NCI-H226 (cell line): ENCODE measurements at regions not wholly inside any gene's neighbourhood (a gene's known extent, or its start where the extent isn't known, plus 50 kb on each side); places are given as distances from the start of the nearest gene placed in this dataset.

ENCODE experiments used
- DNase-seq: peaks from one replicate; pipeline ENCODE4 v3.0.0-alpha.2; 2015

DNA sequence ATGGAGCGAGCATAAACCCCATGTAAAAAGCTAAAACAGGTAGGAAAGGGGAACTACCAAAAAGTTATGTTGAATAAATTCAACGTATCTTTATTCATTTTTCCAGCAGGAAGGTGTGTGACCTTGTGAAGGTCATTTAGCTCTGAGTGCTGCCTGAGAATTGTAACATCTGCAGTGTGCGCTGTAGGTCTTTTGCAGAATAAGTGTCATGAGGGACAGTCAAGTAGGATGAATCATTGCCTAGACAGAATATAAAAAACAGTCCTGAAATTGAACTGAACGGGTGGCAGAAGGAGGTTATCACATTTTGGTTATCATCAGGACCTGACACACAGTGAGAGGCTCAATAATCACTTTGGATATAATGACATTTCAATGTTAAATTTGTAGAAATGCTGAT lies 334.8 kb upstream of the NOVA1 start:
- no peak for DNase-seq

DNA sequence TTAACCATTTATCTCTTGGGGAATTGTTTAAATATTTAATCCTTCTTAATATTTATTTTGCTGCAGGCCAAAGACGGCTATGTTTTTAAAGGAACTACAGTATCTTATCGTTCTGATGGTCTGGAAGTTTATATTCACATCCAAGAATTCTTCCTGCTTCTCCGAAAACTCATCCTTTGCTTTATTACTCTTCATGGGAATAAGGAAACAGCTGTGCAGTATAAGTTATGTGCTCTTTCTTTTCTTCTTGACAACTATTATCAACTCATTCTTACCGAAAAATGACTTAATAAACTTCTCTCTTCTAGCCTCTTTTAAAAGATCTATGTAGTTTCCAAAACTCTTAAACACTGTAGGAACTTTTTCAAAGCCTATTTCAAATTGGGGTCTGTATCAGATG lies 335.6 kb upstream of the NOVA1 start:
- no peak for DNase-seq

DNA sequence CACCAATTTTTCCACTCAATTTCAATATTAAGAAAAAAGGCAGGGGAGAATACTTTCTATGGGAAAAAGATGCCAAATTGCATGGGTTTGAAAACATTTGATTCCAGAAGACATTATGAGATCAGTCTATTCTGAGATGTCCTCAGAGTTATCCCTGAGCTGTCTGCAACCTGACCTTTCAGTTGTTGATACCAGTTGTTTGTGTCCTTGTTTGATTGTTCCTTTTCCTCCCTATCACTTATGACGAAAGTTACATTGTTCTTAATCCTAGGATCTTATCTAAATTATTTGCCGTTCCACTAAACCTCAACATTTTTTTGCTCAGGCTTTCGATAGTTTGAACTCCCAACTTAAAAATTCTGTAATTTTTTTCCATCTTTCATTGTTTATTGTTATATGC lies 336.3 kb upstream of the NOVA1 start:
- no peak for DNase-seq

DNA sequence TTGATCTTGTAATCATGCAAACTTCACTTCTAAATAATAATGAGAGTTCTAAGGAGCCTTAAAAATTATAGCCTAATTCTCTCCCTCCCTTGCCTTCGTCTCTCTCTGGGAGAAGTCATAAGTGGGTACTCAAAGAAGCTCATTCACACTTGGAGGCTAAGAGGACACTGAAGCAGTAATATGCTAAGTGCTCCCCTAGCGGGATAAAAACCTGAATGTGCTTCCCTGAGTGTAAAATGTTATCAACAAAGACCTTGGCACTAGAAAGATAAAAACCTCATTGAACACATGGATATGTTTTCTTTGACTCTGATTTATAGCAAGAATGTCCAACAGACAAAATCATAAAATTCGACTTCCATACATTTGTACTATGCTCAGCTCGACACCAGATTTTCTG lies 337.9 kb upstream of the NOVA1 start:
- DNase-seq: no peak

DNA sequence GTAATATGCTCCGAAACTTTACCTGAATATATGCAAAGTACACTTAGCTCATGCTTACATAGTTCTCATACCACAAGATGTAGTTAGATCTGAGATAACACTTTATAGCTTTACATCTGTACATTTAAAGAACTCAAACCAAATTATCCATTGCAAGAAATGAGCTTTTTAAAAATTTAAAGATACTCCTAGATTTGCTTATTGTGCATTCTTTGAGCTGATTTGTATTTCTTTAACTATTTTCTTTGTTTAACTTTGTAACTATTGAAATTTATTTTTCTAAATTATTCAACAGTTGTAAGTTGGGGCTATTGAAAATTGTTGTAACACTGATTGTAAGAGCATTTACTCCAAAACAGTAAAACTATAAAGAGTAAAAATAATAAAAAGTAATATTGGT lies 340.2 kb upstream of the NOVA1 start:
- no peak for DNase-seq

DNA sequence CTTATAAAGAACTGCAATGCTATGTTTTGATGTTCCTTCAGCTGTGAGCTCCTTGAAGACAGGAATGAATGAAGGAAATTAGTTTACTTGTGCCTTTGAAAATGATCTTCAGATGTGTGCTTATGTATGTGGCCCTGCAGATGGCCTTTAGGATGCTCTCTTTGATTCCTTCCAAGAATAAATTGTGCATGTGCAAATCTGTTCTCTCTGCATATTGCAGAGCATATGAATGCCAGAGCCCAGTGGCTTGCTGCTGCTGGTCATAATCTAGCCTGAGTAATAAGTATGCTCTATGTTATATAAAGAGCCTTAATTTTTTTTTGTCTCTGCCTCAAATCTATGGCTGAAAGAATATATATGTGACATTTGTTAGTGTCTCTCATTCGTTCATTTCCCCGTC lies 341.9 kb upstream of the NOVA1 start:
- DNase-seq: no peak

DNA sequence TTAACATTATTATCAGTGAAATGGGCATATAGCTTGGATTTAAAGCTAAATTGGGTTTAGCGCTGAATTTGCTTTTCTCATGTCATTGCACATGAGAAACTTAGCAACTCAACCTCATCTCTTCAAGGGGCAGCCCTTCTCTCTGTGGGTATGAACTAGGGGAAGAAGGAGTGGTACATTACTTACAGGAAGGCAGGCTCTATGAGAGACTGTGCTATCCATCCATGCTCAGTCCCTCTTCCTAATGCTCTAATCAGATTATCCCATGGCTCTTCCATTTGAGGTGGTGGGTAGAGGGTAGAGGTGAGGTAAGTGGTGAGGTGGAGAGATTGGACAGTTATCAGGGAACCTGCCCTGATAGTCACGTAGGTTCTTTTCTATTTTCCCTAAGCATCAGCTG lies 343.7 kb upstream of the NOVA1 start:
- DNase-seq: no peak

DNA sequence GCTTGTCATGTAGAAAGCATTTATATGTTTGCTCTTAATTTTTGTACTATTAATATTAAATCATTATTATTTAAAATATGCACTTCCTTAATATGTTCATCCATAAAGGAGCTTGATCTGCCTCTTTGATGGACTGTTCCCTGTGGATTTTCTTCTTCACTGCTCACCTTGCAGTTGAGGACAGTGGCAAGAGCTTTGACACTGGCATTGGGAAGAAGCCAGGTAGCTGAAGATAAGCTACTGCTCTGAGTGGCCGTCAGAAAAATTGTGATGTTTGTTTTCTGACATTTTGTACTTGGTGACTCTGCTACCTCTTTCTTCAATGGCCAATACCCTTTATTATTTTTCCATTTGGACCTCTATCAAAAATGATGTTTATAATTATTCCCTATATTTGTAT lies 349.4 kb upstream of the NOVA1 start:
- no peak for DNase-seq

DNA sequence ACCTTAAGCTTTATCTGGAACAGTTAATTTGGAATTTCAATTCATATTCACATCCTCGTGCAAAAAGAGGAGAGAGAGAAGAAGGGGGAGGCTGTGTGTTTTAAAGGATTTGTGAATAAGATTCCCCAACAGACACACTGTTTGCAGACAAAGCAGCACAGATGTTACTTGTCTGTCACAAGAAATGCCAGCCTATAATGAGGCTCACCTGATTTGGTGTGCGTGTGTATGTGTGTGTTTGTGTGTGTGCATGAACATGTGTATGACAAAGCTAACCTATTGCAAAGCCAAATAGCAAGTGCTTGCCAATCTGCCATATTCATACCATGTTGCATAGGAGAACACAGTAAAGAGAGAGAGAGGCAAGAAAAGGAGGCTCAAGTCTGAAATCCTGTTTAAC lies 361.6 kb upstream of the NOVA1 start:
- DNase-seq: no peak

DNA sequence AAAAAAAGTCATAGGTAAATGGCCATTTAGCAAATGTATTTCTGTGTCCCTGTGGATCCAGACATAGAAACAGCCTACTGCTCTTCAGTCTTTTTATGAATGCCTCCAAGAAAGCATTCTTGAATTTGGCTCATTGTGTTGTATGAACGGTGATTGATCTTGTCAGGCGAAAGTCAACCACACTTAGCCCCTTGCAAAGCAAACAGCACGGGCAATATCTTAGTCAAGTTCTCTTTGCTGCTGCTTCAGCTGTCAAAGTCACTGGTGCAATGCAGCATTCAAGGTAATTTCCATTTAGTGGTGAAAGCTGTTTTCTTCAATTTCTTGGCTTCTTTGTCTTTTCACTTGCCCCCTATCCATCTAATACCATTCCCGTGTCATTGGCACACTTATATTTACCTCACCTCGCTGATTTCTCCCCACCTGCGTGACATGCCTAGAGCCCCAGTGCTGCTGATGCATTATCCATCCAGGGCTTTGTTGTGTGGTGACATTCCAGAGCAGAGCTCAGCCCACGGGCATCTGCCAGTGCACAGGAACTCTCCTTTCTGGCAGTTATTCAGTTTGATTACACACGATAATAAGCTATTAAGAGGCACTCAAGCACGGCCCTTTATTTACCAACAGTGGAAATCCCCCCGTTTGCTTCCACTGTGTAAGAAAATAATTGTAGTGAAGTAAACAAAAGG lies 362.3 kb upstream of the NOVA1 start:
- no peak for DNase-seq

DNA sequence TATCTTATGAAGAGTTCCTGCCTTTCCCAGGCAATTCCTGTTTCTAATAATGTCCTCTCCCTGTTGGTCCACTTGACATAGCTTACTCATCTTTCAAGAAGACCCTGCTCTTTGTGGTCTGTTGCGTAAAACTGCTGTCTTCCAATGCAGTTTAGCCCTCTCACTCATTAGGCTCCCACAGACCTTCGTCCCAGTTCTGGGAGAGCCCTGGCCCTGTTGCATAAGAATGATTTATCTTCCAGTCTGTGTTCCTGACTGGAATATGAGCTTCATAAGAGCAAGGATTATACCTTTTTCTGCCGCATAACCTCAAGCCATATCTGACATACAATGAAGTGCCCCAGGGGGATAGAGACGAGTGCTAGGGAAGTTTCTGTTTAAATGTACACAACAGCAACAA lies 365.9 kb upstream of the NOVA1 start:
- peak; percentile 24 for DNase-seq

DNA sequence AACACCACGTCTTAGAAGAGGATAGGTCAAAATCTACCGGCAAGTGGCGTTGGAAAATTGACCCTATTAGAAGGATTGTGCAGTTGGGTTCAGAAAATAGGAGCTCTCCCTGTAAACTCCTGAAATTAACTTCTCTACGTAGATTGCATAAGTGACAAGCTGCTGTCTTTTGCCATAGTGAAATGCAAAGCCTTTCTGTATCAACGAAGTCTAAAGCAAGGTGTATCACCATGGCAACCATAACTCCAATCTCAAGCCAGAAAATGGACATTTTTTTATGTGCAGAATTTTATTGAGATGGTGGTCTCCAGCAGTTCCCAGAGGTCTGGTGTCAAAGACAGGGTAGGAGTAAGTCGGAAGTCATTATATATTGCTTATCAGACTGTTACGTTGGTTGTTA lies 367.7 kb upstream of the NOVA1 start:
- DNase-seq: no peak

DNA sequence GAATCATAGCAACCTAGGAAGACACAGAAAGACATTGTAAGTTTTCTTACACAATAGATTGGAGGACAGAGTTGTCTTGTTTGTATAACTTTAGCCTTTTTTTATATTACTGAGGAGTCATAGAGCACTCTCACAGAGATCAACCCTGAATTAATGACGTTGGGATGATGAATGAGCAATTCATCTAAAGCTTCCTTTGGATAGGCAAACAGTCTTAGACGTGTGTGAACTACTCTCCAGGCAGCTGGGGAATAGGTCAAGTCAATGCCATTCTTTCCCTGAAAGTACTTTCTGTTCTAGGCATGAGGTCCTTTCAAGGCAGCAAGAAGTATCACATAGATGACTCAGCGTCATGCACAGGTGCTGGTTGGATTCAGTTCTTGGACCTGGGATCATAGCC lies 369.1 kb upstream of the NOVA1 start:
- no peak for DNase-seq

DNA sequence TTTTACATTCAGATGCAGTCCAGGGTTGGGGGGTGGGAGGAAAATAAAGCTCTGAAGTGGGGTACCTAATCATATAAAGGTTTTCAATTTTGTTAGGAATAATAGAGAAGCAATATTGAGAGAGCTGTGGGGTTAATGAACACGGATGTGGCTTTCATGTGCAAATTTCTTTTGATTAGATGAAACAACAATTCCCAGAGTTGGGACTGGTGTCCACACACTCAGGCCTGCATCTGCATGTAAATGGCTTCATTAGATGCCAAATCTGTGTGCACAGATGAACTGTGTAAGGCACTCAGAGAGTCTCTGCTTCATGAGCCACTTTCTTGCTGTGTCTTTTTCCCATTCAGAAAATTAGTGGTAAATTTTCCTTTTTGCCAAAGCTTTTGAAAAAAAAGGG lies 377.1 kb upstream of the NOVA1 start:
- DNase-seq: no peak

DNA sequence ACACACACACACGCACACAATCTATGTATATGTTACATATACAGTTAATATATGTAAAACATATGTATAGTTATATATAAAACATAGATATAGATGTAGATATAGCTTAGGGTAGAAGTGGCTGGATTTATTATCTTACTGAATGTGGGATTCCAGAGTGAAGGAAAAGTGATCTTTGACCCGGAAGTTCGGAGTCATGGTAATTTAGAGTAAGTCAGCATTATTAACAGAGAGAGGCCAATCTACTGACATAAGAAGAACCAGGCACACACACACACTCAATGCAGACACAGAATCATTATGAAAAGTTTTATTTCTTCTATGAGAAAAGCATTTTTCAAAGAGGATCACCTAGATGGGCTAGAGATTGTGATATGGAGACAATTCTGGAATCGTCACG lies 384.2 kb upstream of the NOVA1 start:
- no peak for DNase-seq

DNA sequence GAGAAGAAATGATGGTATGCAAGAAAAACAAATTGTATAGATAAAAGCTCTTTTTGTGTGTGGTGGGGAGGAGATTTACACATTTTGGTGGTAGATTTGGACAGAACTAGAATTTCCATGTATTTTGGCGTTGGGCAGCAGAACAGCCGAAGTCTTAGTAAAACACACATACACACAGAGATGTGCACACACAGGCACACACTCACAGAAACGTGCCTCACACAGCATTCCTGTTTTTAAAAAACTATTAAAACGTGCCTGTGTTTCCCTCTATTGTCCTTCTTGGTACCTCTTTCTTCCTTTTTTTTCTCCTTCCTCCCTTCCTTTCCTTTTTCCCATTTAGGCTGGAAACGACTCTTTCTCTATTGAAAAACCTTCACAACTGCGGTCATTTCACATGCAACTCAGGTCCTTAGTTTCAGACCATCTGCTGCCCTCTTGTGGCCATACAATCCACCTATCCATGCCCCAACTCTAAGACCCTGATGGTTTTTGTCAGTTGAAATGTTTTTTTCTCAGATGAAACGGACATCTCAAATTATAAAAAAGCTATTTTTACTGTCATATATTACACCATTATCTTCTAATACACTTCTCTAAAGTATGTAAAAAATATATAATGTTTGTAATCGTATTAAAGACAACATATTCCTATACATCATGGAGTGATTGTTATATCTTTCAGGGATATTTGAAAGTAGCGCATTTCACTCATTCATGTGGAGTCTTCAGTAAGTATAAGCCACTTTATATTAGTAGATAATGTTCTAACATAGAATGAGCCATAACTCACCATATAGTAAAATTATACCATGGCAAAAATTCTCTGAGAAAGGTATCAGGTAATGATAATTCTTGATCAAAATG lies 386.7 kb upstream of the NOVA1 start:
- DNase-seq: peak; percentile 26

DNA sequence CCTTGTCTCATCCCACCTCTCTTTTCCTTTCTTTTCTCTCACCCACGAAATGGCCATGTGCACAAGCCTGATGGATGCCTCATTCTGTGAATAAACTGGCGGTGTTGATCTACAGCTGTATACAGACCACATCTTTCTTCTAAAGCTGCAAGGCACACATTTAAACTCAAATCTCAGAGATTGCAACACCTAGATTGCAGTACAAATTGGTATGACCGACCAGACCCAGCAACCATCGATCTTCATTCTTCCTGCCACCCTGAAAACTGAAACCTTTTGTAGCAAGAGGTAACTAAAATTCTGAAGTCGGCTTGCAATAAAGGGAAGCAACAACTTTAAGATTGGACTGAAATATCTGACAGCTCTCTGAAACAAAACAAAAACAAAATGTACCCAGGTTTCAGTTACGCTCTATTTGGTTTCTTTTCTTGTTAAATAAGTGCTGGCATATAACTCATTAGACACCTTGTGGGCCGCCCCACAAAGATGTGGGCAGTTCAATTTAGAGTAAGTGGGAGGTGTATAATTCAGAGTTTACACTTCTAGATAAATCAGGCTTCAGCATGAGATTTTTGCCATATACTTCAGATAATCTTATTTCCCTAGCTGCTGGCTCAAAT lies 390.0 kb upstream of the NOVA1 start:
- no peak for DNase-seq

DNA sequence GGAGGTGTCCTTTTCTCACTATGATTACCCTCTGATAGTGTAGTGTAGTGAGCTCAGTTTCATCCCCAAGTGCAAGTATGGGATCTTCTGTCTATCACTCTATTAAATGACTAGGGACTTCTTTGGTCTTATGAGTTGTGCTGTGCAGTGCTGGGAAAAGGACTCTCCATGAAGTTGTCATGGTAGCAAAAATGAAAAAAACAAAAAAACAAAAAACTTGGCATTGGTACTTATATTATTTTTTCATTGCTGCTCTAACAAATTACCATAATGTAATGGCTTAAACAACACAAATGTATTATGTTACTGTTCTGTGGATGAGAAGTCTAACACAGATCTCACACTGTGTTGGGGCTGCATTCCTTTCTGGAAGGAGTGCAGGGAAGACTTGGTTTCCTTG lies 393.1 kb upstream of the NOVA1 start:
- no peak for DNase-seq

DNA sequence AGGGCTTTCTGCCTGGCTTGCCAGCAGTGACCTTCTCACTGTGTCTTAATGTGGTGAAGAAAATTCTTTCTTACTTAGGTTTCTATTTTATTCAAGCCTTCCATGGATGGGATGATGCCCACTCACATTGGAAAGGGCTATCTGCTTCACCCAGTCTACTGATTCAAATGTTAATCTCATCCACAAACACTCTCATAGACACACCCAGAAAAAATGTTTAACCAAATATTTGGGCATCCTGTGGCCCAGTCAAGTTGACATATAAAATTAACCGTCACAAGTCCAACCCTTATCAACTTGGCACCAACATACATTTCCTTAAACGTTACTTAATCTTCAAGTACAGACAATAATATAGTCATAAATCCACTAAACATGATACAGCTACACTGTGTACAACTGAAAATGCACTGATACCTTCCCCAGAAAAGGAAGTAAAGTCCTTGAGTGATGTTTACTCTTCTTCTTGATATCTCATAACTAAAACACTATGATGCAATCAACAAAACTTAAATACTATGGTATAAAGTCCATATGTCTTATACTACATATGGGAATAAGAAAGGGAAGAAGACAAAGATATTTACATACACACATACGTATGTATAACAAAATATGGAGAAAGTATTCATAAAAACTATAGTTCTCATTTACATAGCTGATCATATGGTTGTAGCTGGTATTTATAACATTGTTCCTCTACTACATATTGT lies 394.7 kb upstream of the NOVA1 start:
- DNase-seq: no peak

DNA sequence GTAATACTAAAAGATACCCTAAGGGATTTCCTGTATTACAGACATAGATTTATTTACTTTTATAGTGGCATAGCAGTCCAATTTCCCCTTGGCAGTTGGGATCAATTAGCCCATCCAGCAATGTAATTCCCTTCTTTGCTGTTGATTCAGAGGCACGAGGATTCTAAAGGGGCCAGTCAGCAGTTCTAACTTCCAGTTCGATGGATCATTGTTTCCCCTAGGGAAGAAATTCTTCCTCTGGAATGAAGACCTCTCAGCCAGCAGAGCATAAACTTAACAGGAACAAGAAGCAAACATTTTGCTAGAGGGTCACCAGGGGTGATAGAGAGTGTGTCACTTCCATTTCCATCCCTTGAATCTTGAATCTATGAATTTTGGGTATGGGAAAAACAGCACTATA lies 395.7 kb upstream of the NOVA1 start:
- DNase-seq: no peak

DNA sequence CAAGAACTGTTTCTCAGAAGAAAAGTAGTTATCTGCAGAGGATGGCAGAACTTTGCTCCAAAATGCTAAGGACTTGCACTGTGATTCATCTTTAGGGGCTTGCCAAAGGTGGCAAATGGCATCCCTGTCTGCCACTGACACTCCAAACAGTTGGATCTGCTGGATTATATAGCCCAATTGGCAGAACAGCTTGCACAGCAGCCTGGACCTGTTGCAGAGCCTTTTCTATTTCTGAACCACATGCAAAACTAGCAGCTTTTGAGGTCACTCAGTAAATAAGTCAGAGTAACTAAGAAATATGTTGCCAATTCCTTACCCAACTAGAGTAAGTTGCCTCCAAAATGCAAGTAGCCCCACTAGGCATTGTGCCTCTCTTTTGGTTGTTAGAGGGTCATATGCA lies 397.5 kb upstream of the NOVA1 start:
- no peak for DNase-seq

DNA sequence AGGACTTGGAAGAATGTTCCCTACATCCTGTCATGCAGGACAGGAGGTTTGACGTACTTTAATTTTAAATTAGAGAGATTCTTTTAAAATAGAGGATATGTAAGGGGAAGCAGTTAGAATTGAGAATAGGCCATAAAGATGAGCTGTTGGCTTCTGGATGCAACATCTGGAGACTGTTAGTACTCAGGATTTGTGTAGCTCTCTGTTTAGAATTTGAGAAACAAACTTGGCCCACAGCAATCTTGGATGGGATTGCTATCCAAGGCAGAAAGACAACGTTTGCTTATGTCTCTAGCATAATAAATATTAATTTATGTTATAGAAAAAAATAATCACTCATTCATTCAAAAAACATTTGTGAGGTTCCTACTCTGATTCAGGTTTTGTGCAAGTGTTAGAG lies 398.4 kb upstream of the NOVA1 start:
- no peak for DNase-seq

DNA sequence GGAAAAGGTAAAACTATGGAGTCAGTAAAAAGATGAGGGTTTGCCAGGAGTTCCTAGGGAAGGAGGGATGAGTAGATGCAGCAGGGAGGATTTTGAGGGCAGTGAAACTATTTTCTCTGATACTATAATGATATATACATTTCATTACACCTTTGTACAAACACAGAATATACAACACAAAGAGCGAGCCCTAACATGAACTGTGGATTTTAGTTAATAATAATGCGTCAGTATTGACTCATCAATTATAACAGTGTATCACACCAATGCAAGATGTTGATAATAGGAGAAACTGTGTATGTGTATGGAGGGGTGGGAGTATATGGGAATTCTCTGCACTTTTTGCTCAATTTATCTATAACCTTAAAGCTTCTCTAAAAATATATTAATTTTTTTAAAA lies 404.3 kb upstream of the NOVA1 start:
- no peak for DNase-seq

DNA sequence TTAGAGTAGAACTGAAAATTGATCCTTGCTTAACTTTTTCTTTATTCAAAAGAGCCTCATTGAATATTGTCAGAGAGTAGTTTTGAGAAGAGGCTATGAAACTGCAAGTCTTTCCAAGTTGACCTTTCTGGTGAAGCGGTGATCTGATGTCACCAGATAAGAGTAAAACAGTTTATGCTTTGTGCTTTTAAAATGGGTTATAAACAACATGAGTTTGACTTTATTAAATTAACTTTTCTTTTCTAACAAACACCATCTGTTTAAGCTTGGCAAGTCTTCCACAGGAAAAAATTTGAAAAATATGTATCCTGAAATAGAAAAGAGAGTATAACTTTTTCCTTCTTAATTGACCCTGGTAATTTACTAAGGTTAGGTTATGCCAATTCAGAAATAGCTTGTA lies 408.7 kb upstream of the NOVA1 start:
- no peak for DNase-seq
